ENCODE measurements at regions not wholly inside any gene's neighbourhood (a gene's known extent, or its start where the extent isn't known, plus 50 kb on each side); places are given as distances from the start of the nearest gene placed in this dataset.

DNA sequence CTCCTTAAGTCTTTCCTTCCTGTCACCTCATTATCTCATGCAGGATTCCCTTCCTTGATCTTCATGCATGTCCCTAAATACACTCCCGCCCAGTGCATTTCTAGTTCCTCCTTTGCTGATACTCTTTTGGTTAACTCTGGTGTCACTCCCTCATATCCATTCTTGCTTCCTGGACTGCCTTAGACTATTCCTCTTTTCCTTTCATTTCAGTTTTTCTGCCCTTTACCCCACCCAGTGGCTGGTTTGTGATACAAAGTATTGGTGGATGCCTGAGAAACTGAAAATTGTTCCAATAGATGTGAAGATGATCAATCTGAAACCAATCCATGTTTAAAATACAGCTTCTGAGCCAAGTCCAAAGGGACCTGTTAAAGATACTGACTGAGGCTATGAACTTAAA, 553.8 kb upstream of the CAMK1G start:
- no peak for TF ChIP-seq EGR1 (IDR thresholded peaks at IDR 0.05)
- no peak for TF ChIP-seq RAD21 (IDR thresholded peaks at IDR 0.05; ENCODE audit: low read depth)
- TF ChIP-seq ZBTB7A (IDR thresholded peaks at IDR 0.05; ENCODE audit: low read depth), result no peak
- TF ChIP-seq, protein P1, sequence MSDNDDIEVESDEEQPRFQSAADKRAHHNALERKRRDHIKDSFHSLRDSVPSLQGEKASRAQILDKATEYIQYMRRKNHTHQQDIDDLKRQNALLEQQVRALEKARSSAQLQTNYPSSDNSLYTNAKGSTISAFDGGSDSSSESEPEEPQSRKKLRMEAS (IDR thresholded peaks at IDR 0.05), result no peak

DNA sequence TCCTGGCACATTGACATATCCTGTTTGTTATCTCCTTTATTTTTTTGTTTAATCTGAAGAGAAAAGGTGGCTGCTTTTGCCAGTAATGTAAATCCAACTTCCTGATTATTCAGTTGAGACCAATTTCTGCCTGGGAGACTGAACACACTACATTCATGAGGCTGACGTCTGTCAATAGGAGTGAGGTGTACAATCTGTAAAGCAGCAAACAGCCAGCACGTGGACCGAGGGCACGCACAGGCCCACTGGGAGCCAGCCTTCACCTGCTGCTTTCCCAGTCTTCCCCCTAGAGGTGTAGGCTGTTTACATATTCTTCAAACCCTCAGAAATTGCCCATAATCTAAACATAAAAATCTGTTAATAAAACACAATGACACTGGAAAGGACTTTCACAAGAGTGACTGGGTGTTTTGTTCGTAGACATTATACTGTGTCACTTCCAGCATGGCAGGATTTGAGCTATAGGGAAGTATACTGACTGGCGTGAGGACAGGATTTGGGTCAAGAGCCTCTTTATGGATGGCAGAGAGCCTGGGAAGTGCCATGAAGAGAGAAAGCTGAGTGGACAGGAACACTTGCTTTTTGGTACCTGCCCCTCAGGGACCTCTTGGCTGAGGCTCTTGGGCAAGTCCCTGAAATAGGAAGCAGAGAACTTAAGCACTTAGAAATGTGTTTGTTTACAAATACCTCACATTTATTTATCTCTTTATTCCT, 552.9 kb upstream of the CAMK1G start:
- no peak for TF ChIP-seq CEBPB (IDR thresholded peaks at IDR 0.05)
- no peak for TF ChIP-seq RAD21 (IDR thresholded peaks at IDR 0.05; ENCODE audit: low read depth)
- TF ChIP-seq EP300 (IDR thresholded peaks at IDR 0.05; ENCODE audit: borderline replicate concordance), result no peak
- TF ChIP-seq, protein P2, sequence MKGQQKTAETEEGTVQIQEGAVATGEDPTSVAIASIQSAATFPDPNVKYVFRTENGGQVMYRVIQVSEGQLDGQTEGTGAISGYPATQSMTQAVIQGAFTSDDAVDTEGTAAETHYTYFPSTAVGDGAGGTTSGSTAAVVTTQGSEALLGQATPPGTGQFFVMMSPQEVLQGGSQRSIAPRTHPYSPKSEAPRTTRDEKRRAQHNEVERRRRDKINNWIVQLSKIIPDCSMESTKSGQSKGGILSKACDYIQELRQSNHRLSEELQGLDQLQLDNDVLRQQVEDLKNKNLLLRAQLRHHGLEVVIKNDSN (IDR thresholded peaks at IDR 0.05), result no peak
- no peak for TF ChIP-seq NFIC (IDR thresholded peaks at IDR 0.05)
- no peak for TF ChIP-seq TAF1 (IDR thresholded peaks at IDR 0.05; ENCODE audit: low read depth)
- no peak for TF ChIP-seq YY1 (IDR thresholded peaks at IDR 0.05; ENCODE audit: low read depth)
- no peak for TF ChIP-seq TEAD4 (IDR thresholded peaks at IDR 0.05)
- no peak for TF ChIP-seq CREB1 (IDR thresholded peaks at IDR 0.05; ENCODE audit: low read depth)
- TF ChIP-seq EGR1 (IDR thresholded peaks at IDR 0.05), result no peak
- TF ChIP-seq, protein P1 (IDR thresholded peaks at IDR 0.05), result no peak
- TF ChIP-seq TCF12 (IDR thresholded peaks at IDR 0.05; ENCODE audit: low read depth), result no peak
- no peak for TF ChIP-seq ZBTB7A (IDR thresholded peaks at IDR 0.05; ENCODE audit: low read depth)
- TF ChIP-seq FOXM1 (IDR thresholded peaks at IDR 0.05; ENCODE audit: borderline replicate concordance, low read depth), result no peak
- TF ChIP-seq, protein P3, sequence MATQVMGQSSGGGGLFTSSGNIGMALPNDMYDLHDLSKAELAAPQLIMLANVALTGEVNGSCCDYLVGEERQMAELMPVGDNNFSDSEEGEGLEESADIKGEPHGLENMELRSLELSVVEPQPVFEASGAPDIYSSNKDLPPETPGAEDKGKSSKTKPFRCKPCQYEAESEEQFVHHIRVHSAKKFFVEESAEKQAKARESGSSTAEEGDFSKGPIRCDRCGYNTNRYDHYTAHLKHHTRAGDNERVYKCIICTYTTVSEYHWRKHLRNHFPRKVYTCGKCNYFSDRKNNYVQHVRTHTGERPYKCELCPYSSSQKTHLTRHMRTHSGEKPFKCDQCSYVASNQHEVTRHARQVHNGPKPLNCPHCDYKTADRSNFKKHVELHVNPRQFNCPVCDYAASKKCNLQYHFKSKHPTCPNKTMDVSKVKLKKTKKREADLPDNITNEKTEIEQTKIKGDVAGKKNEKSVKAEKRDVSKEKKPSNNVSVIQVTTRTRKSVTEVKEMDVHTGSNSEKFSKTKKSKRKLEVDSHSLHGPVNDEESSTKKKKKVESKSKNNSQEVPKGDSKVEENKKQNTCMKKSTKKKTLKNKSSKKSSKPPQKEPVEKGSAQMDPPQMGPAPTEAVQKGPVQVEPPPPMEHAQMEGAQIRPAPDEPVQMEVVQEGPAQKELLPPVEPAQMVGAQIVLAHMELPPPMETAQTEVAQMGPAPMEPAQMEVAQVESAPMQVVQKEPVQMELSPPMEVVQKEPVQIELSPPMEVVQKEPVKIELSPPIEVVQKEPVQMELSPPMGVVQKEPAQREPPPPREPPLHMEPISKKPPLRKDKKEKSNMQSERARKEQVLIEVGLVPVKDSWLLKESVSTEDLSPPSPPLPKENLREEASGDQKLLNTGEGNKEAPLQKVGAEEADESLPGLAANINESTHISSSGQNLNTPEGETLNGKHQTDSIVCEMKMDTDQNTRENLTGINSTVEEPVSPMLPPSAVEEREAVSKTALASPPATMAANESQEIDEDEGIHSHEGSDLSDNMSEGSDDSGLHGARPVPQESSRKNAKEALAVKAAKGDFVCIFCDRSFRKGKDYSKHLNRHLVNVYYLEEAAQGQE (IDR thresholded peaks at IDR 0.05; ENCODE audit: low read depth), result no peak

DNA sequence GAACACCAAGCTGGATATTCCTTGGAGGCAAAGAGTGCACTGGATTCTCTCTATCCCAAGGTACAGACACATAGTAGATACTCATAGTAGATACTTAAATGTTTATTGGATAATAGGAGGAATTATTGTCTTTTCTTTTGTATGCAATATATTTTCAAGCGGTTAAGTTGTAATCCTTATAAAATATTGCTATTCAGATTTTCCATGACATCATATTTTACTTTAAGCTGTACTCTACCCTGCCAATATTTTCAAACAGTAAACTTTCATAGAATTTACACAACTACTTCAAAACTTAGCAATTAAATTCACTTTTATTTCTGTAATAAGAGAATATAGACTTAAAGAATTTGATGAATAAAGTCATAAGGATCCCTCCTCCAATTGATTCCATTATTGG, 546.5 kb upstream of the CAMK1G start:
- TF ChIP-seq FOXM1 (IDR thresholded peaks at IDR 0.05; ENCODE audit: borderline replicate concordance, low read depth), result no peak
- TF ChIP-seq, protein P2 (IDR thresholded peaks at IDR 0.05), result no peak
- TF ChIP-seq, protein P3 (IDR thresholded peaks at IDR 0.05; ENCODE audit: low read depth), result no peak

DNA sequence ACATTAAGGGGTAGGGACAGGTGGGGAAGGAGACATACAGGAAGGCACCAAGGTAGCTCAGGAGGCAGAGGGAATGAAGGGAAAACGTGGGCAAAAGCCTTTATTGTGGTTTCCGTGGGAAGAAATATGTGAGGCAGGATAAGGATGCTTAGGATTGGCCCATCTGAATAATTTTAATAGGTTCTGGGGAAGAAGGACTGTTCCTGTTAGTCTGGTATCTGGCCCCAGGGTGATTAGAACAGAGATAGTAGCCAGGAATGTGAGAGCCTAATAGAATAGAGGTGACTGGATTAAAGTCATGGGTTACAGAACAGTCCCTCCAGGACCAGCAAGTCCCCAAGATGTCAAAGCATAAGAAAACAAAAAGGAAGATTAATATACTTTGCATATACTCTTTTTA, 545.2 kb upstream of the CAMK1G start:
- TF ChIP-seq NFIC (IDR thresholded peaks at IDR 0.05) (no peak), RAD21 (IDR thresholded peaks at IDR 0.05; ENCODE audit: low read depth) (no peak), EP300 (IDR thresholded peaks at IDR 0.05; ENCODE audit: borderline replicate concordance) (no peak), ZBTB7A (IDR thresholded peaks at IDR 0.05; ENCODE audit: low read depth) (no peak), TEAD4 (IDR thresholded peaks at IDR 0.05) (no peak), FOXM1 (IDR thresholded peaks at IDR 0.05; ENCODE audit: borderline replicate concordance, low read depth) (no peak), TAF1 (IDR thresholded peaks at IDR 0.05; ENCODE audit: low read depth) (no peak), EGR1 (IDR thresholded peaks at IDR 0.05) (no peak), TCF12 (IDR thresholded peaks at IDR 0.05; ENCODE audit: low read depth) (no peak), CREB1 (IDR thresholded peaks at IDR 0.05; ENCODE audit: low read depth) (no peak)
- TF ChIP-seq, protein P3 (IDR thresholded peaks at IDR 0.05; ENCODE audit: low read depth), result no peak
- TF ChIP-seq, protein P1 (IDR thresholded peaks at IDR 0.05), result no peak
- TF ChIP-seq, protein P2 (IDR thresholded peaks at IDR 0.05), result no peak

Data from Ishikawa (cell line).